ENCODE measurements at regions not wholly inside any gene's neighbourhood (a gene's known extent, or its start where the extent isn't known, plus 50 kb on each side); places are given as distances from the start of the nearest gene placed in this dataset.
"Not testable (repeated sequence)": the region's sequence is repeated elsewhere in the genome, so short reads cannot be mapped to it uniquely, and the experiment has no call there.

GRCh38 chr1:38152351-38153065 lies 105.9 kb upstream of the POU3F1 start:
- DNase-seq = no peak

- DNase-seq = no peak
These were observed 104.8 kb upstream of the POU3F1 start for GRCh38 chr1:38151399-38151798.

- DNase-seq = not testable (repeated sequence)
These were observed 99.5 kb upstream of the POU3F1 start for GRCh38 chr1:38146079-38146478.

GRCh38 chr1:38142606-38143005 lies 96.0 kb upstream of the POU3F1 start:
- DNase-seq = no peak

GRCh38 chr1:38141483-38141882 lies 94.9 kb upstream of the POU3F1 start:
- no peak for DNase-seq

GRCh38 chr1:38139738-38140487 lies 93.3 kb upstream of the POU3F1 start:
- no peak for DNase-seq

- DNase-seq = peak; percentile 72
These were observed 92.1 kb upstream of the POU3F1 start for GRCh38 chr1:38138498-38139233.

GRCh38 chr1:38137164-38137563 lies 90.6 kb upstream of the POU3F1 start:
- no peak for DNase-seq

GRCh38 chr1:38135625-38136414 lies 89.2 kb upstream of the POU3F1 start:
- DNase-seq = no peak

- DNase-seq = no peak
These were observed 87.7 kb upstream of the POU3F1 start for GRCh38 chr1:38134294-38134755.

- no peak for DNase-seq
These were observed 87.2 kb upstream of the POU3F1 start for GRCh38 chr1:38133756-38134155.

- DNase-seq = no peak
These were observed 86.7 kb upstream of the POU3F1 start for GRCh38 chr1:38133304-38133703.

GRCh38 chr1:38132681-38133080 lies 86.1 kb upstream of the POU3F1 start:
- no peak for DNase-seq

GRCh38 chr1:38131024-38131585 lies 84.5 kb upstream of the POU3F1 start:
- no peak for DNase-seq

- DNase-seq = no peak
These were observed 83.4 kb upstream of the POU3F1 start for GRCh38 chr1:38129971-38130370.

GRCh38 chr1:38129473-38129872 lies 82.9 kb upstream of the POU3F1 start:
- no peak for DNase-seq

- DNase-seq = no peak
These were observed 82.4 kb upstream of the POU3F1 start for GRCh38 chr1:38128926-38129453.

GRCh38 chr1:38128511-38128910 lies 81.9 kb upstream of the POU3F1 start:
- no peak for DNase-seq

GRCh38 chr1:38127428-38127827 lies 80.8 kb upstream of the POU3F1 start:
- DNase-seq = no peak

- no peak for DNase-seq
These were observed 80.4 kb upstream of the POU3F1 start for GRCh38 chr1:38126970-38127369.

- no peak for DNase-seq
These were observed 79.4 kb upstream of the POU3F1 start for GRCh38 chr1:38125837-38126520.

GRCh38 chr1:38125016-38125415 lies 78.4 kb upstream of the POU3F1 start:
- DNase-seq = no peak

Measured in GOT3 (cell line).